ENCODE measurements at regions not wholly inside any gene's neighbourhood (a gene's known extent, or its start where the extent isn't known, plus 50 kb on each side); places are given as distances from the start of the nearest gene placed in this dataset.

GRCh38 chr3:117616227-117616626, 906.6 kb downstream of the TUSC7 start:
- H3K36me3 ChIP-seq (ENCODE audit: control insufficient read depth, insufficient read depth, low read length) = no peaks in the 10 kb centered on the region
- H3K9ac ChIP-seq (ENCODE audit: low read length) = no peak overlapping the region
- no peaks in the 10 kb centered on the region for H3K27me3 ChIP-seq (ENCODE audit: control insufficient read depth, insufficient read depth, low read length)
- no peak overlapping the region for H3K4me3 ChIP-seq (ENCODE audit: low read length)
- H3K4me1 ChIP-seq (ENCODE audit: control insufficient read depth, insufficient read depth, low read length) = no peaks in the 10 kb centered on the region
- H3K9me3 ChIP-seq (ENCODE audit: control insufficient read depth, low read length) = no peaks in the 10 kb centered on the region

- H3K4me3 ChIP-seq (ENCODE audit: low read length) = no peak overlapping the region
- H3K9me3 ChIP-seq (ENCODE audit: control insufficient read depth, low read length) = no peaks in the 10 kb centered on the region
- no peaks in the 10 kb centered on the region for H3K4me1 ChIP-seq (ENCODE audit: control insufficient read depth, insufficient read depth, low read length)
- H3K36me3 ChIP-seq (ENCODE audit: control insufficient read depth, insufficient read depth, low read length) = no peaks in the 10 kb centered on the region
- H3K9ac ChIP-seq (ENCODE audit: low read length) = no peak overlapping the region
- no peaks in the 10 kb centered on the region for H3K27me3 ChIP-seq (ENCODE audit: control insufficient read depth, insufficient read depth, low read length)
Observed at GRCh38 chr3:117617906-117618305, 908.3 kb downstream of the TUSC7 start.

- Histone ChIP-seq H3K27me3 (ENCODE audit: control insufficient read depth, insufficient read depth, low read length) (no peaks in the 10 kb centered on the region), H3K9me3 (ENCODE audit: control insufficient read depth, low read length) (no peaks in the 10 kb centered on the region), H3K4me1 (ENCODE audit: control insufficient read depth, insufficient read depth, low read length) (no peaks in the 10 kb centered on the region), H3K4me3 (ENCODE audit: low read length) (no peak overlapping the region), H3K36me3 (ENCODE audit: control insufficient read depth, insufficient read depth, low read length) (no peaks in the 10 kb centered on the region), H3K9ac (ENCODE audit: low read length) (no peak overlapping the region)
Observed at GRCh38 chr3:117618462-117618861, 908.9 kb downstream of the TUSC7 start.

- Histone ChIP-seq H3K4me1 (ENCODE audit: control insufficient read depth, insufficient read depth, low read length) (no peaks in the 10 kb centered on the region), H3K9ac (ENCODE audit: low read length) (no peak overlapping the region), H3K36me3 (ENCODE audit: control insufficient read depth, insufficient read depth, low read length) (no peaks in the 10 kb centered on the region), H3K9me3 (ENCODE audit: control insufficient read depth, low read length) (no peaks in the 10 kb centered on the region), H3K4me3 (ENCODE audit: low read length) (no peak overlapping the region), H3K27me3 (ENCODE audit: control insufficient read depth, insufficient read depth, low read length) (no peaks in the 10 kb centered on the region)
Observed at GRCh38 chr3:117619805-117620204, 910.2 kb downstream of the TUSC7 start.

- Histone ChIP-seq H3K4me3 (ENCODE audit: low read length) (no peak overlapping the region), H3K9ac (ENCODE audit: low read length) (no peak overlapping the region), H3K27me3 (ENCODE audit: control insufficient read depth, insufficient read depth, low read length) (no peaks in the 10 kb centered on the region), H3K36me3 (ENCODE audit: control insufficient read depth, insufficient read depth, low read length) (no peaks in the 10 kb centered on the region), H3K4me1 (ENCODE audit: control insufficient read depth, insufficient read depth, low read length) (no peaks in the 10 kb centered on the region), H3K9me3 (ENCODE audit: control insufficient read depth, low read length) (no peaks in the 10 kb centered on the region)
Observed at GRCh38 chr3:117622171-117622841, 912.7 kb downstream of the TUSC7 start.

GRCh38 chr3:117624424-117624823, 914.8 kb downstream of the TUSC7 start:
- Histone ChIP-seq H3K4me3 (ENCODE audit: low read length) (no peak overlapping the region), H3K4me1 (ENCODE audit: control insufficient read depth, insufficient read depth, low read length) (no peaks in the 10 kb centered on the region), H3K9ac (ENCODE audit: low read length) (no peak overlapping the region), H3K36me3 (ENCODE audit: control insufficient read depth, insufficient read depth, low read length) (no peaks in the 10 kb centered on the region), H3K9me3 (ENCODE audit: control insufficient read depth, low read length) (no peaks in the 10 kb centered on the region), H3K27me3 (ENCODE audit: control insufficient read depth, insufficient read depth, low read length) (no peaks in the 10 kb centered on the region)

- Histone ChIP-seq H3K9me3 (ENCODE audit: control insufficient read depth, low read length) (no peaks in the 10 kb centered on the region), H3K4me3 (ENCODE audit: low read length) (no peak overlapping the region), H3K4me1 (ENCODE audit: control insufficient read depth, insufficient read depth, low read length) (no peaks in the 10 kb centered on the region), H3K36me3 (ENCODE audit: control insufficient read depth, insufficient read depth, low read length) (no peaks in the 10 kb centered on the region), H3K27me3 (ENCODE audit: control insufficient read depth, insufficient read depth, low read length) (no peaks in the 10 kb centered on the region), H3K9ac (ENCODE audit: low read length) (no peak overlapping the region)
Observed at GRCh38 chr3:117625174-117625573, 915.6 kb downstream of the TUSC7 start.

GRCh38 chr3:117626577-117626976, 917.0 kb downstream of the TUSC7 start:
- Histone ChIP-seq H3K9ac (ENCODE audit: low read length) (no peak overlapping the region), H3K4me1 (ENCODE audit: control insufficient read depth, insufficient read depth, low read length) (no peaks in the 10 kb centered on the region), H3K9me3 (ENCODE audit: control insufficient read depth, low read length) (no peaks in the 10 kb centered on the region), H3K4me3 (ENCODE audit: low read length) (no peak overlapping the region), H3K27me3 (ENCODE audit: control insufficient read depth, insufficient read depth, low read length) (no peaks in the 10 kb centered on the region), H3K36me3 (ENCODE audit: control insufficient read depth, insufficient read depth, low read length) (no peaks in the 10 kb centered on the region)

- Histone ChIP-seq H3K36me3 (ENCODE audit: control insufficient read depth, insufficient read depth, low read length) (no peaks in the 10 kb centered on the region), H3K9ac (ENCODE audit: low read length) (no peak overlapping the region), H3K4me3 (ENCODE audit: low read length) (no peak overlapping the region), H3K27me3 (ENCODE audit: control insufficient read depth, insufficient read depth, low read length) (no peaks in the 10 kb centered on the region), H3K4me1 (ENCODE audit: control insufficient read depth, insufficient read depth, low read length) (no peaks in the 10 kb centered on the region), H3K9me3 (ENCODE audit: control insufficient read depth, low read length) (no peaks in the 10 kb centered on the region)
Observed at GRCh38 chr3:117628823-117629291, 919.3 kb downstream of the TUSC7 start.

GRCh38 chr3:117629505-117629904, 919.9 kb downstream of the TUSC7 start:
- H3K4me3 ChIP-seq (ENCODE audit: low read length) = no peak overlapping the region
- no peaks in the 10 kb centered on the region for H3K4me1 ChIP-seq (ENCODE audit: control insufficient read depth, insufficient read depth, low read length)
- H3K27me3 ChIP-seq (ENCODE audit: control insufficient read depth, insufficient read depth, low read length) = no peaks in the 10 kb centered on the region
- no peaks in the 10 kb centered on the region for H3K9me3 ChIP-seq (ENCODE audit: control insufficient read depth, low read length)
- no peak overlapping the region for H3K9ac ChIP-seq (ENCODE audit: low read length)
- H3K36me3 ChIP-seq (ENCODE audit: control insufficient read depth, insufficient read depth, low read length) = no peaks in the 10 kb centered on the region

- no peaks in the 10 kb centered on the region for H3K4me1 ChIP-seq (ENCODE audit: control insufficient read depth, insufficient read depth, low read length)
- H3K9me3 ChIP-seq (ENCODE audit: control insufficient read depth, low read length) = no peaks in the 10 kb centered on the region
- H3K9ac ChIP-seq (ENCODE audit: low read length) = no peak overlapping the region
- no peaks in the 10 kb centered on the region for H3K27me3 ChIP-seq (ENCODE audit: control insufficient read depth, insufficient read depth, low read length)
- H3K36me3 ChIP-seq (ENCODE audit: control insufficient read depth, insufficient read depth, low read length) = no peaks in the 10 kb centered on the region
- no peak overlapping the region for H3K4me3 ChIP-seq (ENCODE audit: low read length)
Observed at GRCh38 chr3:117630469-117630868, 920.9 kb downstream of the TUSC7 start.

GRCh38 chr3:117630885-117631284, 921.3 kb downstream of the TUSC7 start:
- no peak overlapping the region for H3K4me3 ChIP-seq (ENCODE audit: low read length)
- no peaks in the 10 kb centered on the region for H3K9me3 ChIP-seq (ENCODE audit: control insufficient read depth, low read length)
- no peaks in the 10 kb centered on the region for H3K27me3 ChIP-seq (ENCODE audit: control insufficient read depth, insufficient read depth, low read length)
- H3K4me1 ChIP-seq (ENCODE audit: control insufficient read depth, insufficient read depth, low read length) = no peaks in the 10 kb centered on the region
- no peak overlapping the region for H3K9ac ChIP-seq (ENCODE audit: low read length)
- H3K36me3 ChIP-seq (ENCODE audit: control insufficient read depth, insufficient read depth, low read length) = no peaks in the 10 kb centered on the region

- no peaks in the 10 kb centered on the region for H3K36me3 ChIP-seq (ENCODE audit: control insufficient read depth, insufficient read depth, low read length)
- H3K9ac ChIP-seq (ENCODE audit: low read length) = no peak overlapping the region
- no peaks in the 10 kb centered on the region for H3K27me3 ChIP-seq (ENCODE audit: control insufficient read depth, insufficient read depth, low read length)
- no peaks in the 10 kb centered on the region for H3K9me3 ChIP-seq (ENCODE audit: control insufficient read depth, low read length)
- H3K4me3 ChIP-seq (ENCODE audit: low read length) = no peak overlapping the region
- no peaks in the 10 kb centered on the region for H3K4me1 ChIP-seq (ENCODE audit: control insufficient read depth, insufficient read depth, low read length)
Observed at GRCh38 chr3:117631781-117632180, 922.2 kb downstream of the TUSC7 start.

All from mucosa of stomach (tissue), 1 donor.